Erythroblast (primary cell): ENCODE measurements at regions not wholly inside any gene's neighbourhood (a gene's known extent, or its start where the extent isn't known, plus 50 kb on each side); places are given as distances from the start of the nearest gene placed in this dataset.

Experiments
- GATA1 ChIP-seq: IDR thresholded peaks from 2 replicates; pipeline ENCODE4 v1.6.1; 2011; ENCODE audit warnings: low read depth, mild to moderate bottlenecking, control low read depth, low read length, moderate library complexity
- POLR2A ChIP-seq: IDR thresholded peaks from 2 replicates; pipeline ENCODE4 v1.6.1; 2011; ENCODE audit warnings: mild to moderate bottlenecking, low read length

- no peak for TF ChIP-seq POLR2A
- TF ChIP-seq GATA1, result no peak
Observed at GRCh38 chr5:89900346-89900745, 509.2 kb downstream of the CETN3 start.
